Subcutaneous abdominal adipose tissue (tissue), 5 donors: ENCODE measurements at regions not wholly inside any gene's neighbourhood (a gene's known extent, or its start where the extent isn't known, plus 50 kb on each side); places are given as distances from the start of the nearest gene placed in this dataset.
A peak's percentile ranks its signal among the peaks of the same experiment; 100 is the strongest.
"Not testable (repeated sequence)": the region's sequence is repeated elsewhere in the genome, so short reads cannot be mapped to it uniquely, and the experiment has no call there.

Experiments
- H3K27ac ChIP-seq: one replicate; pipeline ENCODE4 v1.7.0; 2013; ENCODE audit warnings: low read depth, mild to moderate bottlenecking, inconsistent platforms, low read length, moderate library complexity
- H3K27me3 ChIP-seq, 5 donors: one replicate each; pipeline ENCODE4 v1.7.0; 2013; ENCODE audit warnings: low read length in 5 of 5, inconsistent platforms in 1 of 5; ENCODE audit not compliant: control insufficient read depth in 5 of 5, insufficient read depth in 4 of 5
- H3K36me3 ChIP-seq, 5 donors: one replicate each; pipeline ENCODE4 v1.7.0; 2013; ENCODE audit warnings: low read length in 5 of 5; ENCODE audit not compliant: control insufficient read depth in 5 of 5, insufficient read depth in 5 of 5
- H3K4me1 ChIP-seq, 5 donors: one replicate each; pipeline ENCODE4 v1.7.0; 2013; ENCODE audit warnings: low read length in 5 of 5, mild to moderate bottlenecking in 3 of 5, moderate library complexity in 1 of 5; ENCODE audit not compliant: control insufficient read depth in 5 of 5, insufficient read depth in 5 of 5
- H3K4me3 ChIP-seq, 5 donors: one replicate each; pipeline ENCODE4 v1.7.0; 2013; ENCODE audit warnings: low read length in 5 of 5, low read depth in 1 of 5
- H3K9ac ChIP-seq, 5 donors: one replicate each; pipeline ENCODE4 v1.7.0; 2013; ENCODE audit warnings: low read length in 5 of 5, mild to moderate bottlenecking in 4 of 5, moderate library complexity in 3 of 5
- H3K9me3 ChIP-seq, 5 donors: one replicate each; pipeline ENCODE4 v1.7.0; 2013; ENCODE audit warnings: low read length in 5 of 5; ENCODE audit not compliant: control insufficient read depth in 5 of 5
- donor health status: healthy.
- donor health status: healthy.
- donor health status: healthy.
- donor health status: healthy.
- donor health status: healthy.

GRCh38 chr11:69912161-69912910 is 93.1 kb upstream of the FGF3 start:
- Histone ChIP-seq H3K36me3 (no peaks in the 10 kb centered on the region), H3K4me3 (no peak overlapping the region), H3K27me3 (peaks cover 18 to 41% (median 35%) of the 10 kb centered on the region in 5 donors), H3K4me1 (peaks cover 0 to 27% (median 19%) of the 10 kb centered on the region in 5 donors), H3K9me3 (peaks cover 0 to 3% (median 3%) of the 10 kb centered on the region in 5 donors), H3K27ac (no peak overlapping the region), H3K9ac (no peak overlapping the region)

- Histone ChIP-seq H3K27ac (no peak overlapping the region), H3K9ac (no peak overlapping the region), H3K4me3 (no peak overlapping the region), H3K9me3 (peaks cover 0 to 3% (median 3%) of the 10 kb centered on the region in 5 donors), H3K36me3 (no peaks in the 10 kb centered on the region), H3K27me3 (peaks cover 18 to 35% (median 30%) of the 10 kb centered on the region in 5 donors), H3K4me1 (peaks cover under 1 to 33% (median 23%) of the 10 kb centered on the region in 5 donors)
Measured at GRCh38 chr11:69912911-69913451, 93.8 kb upstream of the FGF3 start.

- Histone ChIP-seq H3K27me3 (peaks cover 15 to 30% (median 26%) of the 10 kb centered on the region in 5 donors), H3K36me3 (no peaks in the 10 kb centered on the region), H3K9ac (no peak overlapping the region), H3K9me3 (peaks cover 0 to 3% (median 3%) of the 10 kb centered on the region in 5 donors), H3K27ac (no peak overlapping the region), H3K4me3 (no peak overlapping the region), H3K4me1 (peaks cover 2 to 41% (median 30%) of the 10 kb centered on the region in 5 donors)
Measured at GRCh38 chr11:69913591-69914285, 94.5 kb upstream of the FGF3 start.

- Histone ChIP-seq H3K36me3 (no peaks in the 10 kb centered on the region), H3K9me3 (peaks cover 0 to 3% (median 3%) of the 10 kb centered on the region in 5 donors), H3K27me3 (peaks cover 13 to 26% (median 19%) of the 10 kb centered on the region in 5 donors), H3K4me3 (no peak overlapping the region), H3K9ac (no peak overlapping the region), H3K27ac (no peak overlapping the region), H3K4me1 (peaks cover 2 to 44% (median 35%) of the 10 kb centered on the region in 5 donors)
Measured at GRCh38 chr11:69914286-69915150, 95.3 kb upstream of the FGF3 start.

GRCh38 chr11:69915151-69915500 is 95.9 kb upstream of the FGF3 start:
- peaks cover 9 to 21% (median 18%) of the 10 kb centered on the region in 5 donors for H3K27me3 ChIP-seq
- H3K36me3 ChIP-seq = no peaks in the 10 kb centered on the region
- H3K9ac ChIP-seq = no peak overlapping the region
- H3K4me1 ChIP-seq = peaks cover 2 to 41% (median 31%) of the 10 kb centered on the region in 5 donors
- peak overlapping the region; percentile 57 for H3K27ac ChIP-seq
- peaks cover 0 to 3% (median 3%) of the 10 kb centered on the region in 5 donors for H3K9me3 ChIP-seq
- H3K4me3 ChIP-seq = peak overlapping the region in 3 of 5 donors; percentile 32 to 53 (median 42)

GRCh38 chr11:69915501-69916250 is 96.5 kb upstream of the FGF3 start:
- H3K27me3 ChIP-seq = peaks cover 6 to 16% (median 13%) of the 10 kb centered on the region in 5 donors
- H3K4me1 ChIP-seq = peaks cover 2 to 41% (median 31%) of the 10 kb centered on the region in 5 donors
- peak overlapping the region; percentile 57 for H3K27ac ChIP-seq
- H3K9me3 ChIP-seq = peaks cover 0 to 3% (median 3%) of the 10 kb centered on the region in 5 donors
- peak overlapping the region in 4 of 5 donors; percentile 8 to 67 (median 38) for H3K9ac ChIP-seq
- peak overlapping the region in 4 of 5 donors; percentile 32 to 53 (median 39) for H3K4me3 ChIP-seq
- no peaks in the 10 kb centered on the region for H3K36me3 ChIP-seq

- not testable (repeated sequence) for H3K9me3 ChIP-seq, H3K36me3 ChIP-seq
- Histone ChIP-seq H3K27me3 (peaks cover 3 to 11% (median 8%) of the 10 kb centered on the region in 5 donors), H3K4me1 (peaks cover 2 to 41% (median 31%) of the 10 kb centered on the region in 5 donors), H3K27ac (peak overlapping the region; percentile 57), H3K9ac (peak overlapping the region in 3 of 5 donors; percentile 8 to 67 (median 56)), H3K4me3 (peak overlapping the region in 2 of 5 donors; percentile 32 to 53)
Measured at GRCh38 chr11:69916251-69916649, 97.0 kb upstream of the FGF3 start.

- H3K9ac ChIP-seq = no peak overlapping the region
- peaks cover 0 to 3% (median 3%) of the 10 kb centered on the region in 5 donors for H3K9me3 ChIP-seq
- no peaks in the 10 kb centered on the region for H3K36me3 ChIP-seq
- no peak overlapping the region for H3K27ac ChIP-seq
- no peak overlapping the region for H3K4me3 ChIP-seq
- peaks cover 0 to 11% (median 3%) of the 10 kb centered on the region in 5 donors for H3K27me3 ChIP-seq
- H3K4me1 ChIP-seq = peaks cover 2 to 41% (median 31%) of the 10 kb centered on the region in 5 donors
Measured at GRCh38 chr11:69916806-69917387, 97.7 kb upstream of the FGF3 start.
